ENCODE measurements at regions not wholly inside any gene's neighbourhood (a gene's known extent, or its start where the extent isn't known, plus 50 kb on each side); places are given as distances from the start of the nearest gene placed in this dataset.

GRCh38 chr15:75776065-75776423 is 63.4 kb upstream of the CSPG4 start:
- TF ChIP-seq YY1 (IDR thresholded peaks at IDR 0.05) (no peak), CTCF (IDR thresholded peaks at IDR 0.05; ENCODE audit: low read depth, low read length, missing input control) (no peak), SP1 (IDR thresholded peaks at IDR 0.05) (no peak), ATF3 (IDR thresholded peaks at IDR 0.05) (no peak), RAD21 (IDR thresholded peaks at IDR 0.05) (no peak), REST (IDR thresholded peaks at IDR 0.05) (no peak), TAF1 (conservative IDR thresholded peaks at IDR 0.05) (no peak), JUND (IDR thresholded peaks at IDR 0.05) (no peak)
